MM.1S (cell line): ENCODE measurements at regions not wholly inside any gene's neighbourhood (a gene's known extent, or its start where the extent isn't known, plus 50 kb on each side); places are given as distances from the start of the nearest gene placed in this dataset.

Experiments used
- EZH2 ChIP-seq: fragments of 300-600 bp; sonication (generic); optimal IDR thresholded peaks from 2 replicates; pipeline ENCODE3; 2017; ENCODE audit warnings: low read depth, mild to moderate bottlenecking, antibody characterized with exemption, low read length, mixed read lengths
- TF ChIP-seq, protein P1 (sequence below): fragments of 300-600 bp; sonication (generic); IDR thresholded peaks from 2 replicates; pipeline ENCODE4 v1.5.1; 2016; ENCODE audit warnings: antibody characterized with exemption, low read length, mixed read lengths

DNA sequence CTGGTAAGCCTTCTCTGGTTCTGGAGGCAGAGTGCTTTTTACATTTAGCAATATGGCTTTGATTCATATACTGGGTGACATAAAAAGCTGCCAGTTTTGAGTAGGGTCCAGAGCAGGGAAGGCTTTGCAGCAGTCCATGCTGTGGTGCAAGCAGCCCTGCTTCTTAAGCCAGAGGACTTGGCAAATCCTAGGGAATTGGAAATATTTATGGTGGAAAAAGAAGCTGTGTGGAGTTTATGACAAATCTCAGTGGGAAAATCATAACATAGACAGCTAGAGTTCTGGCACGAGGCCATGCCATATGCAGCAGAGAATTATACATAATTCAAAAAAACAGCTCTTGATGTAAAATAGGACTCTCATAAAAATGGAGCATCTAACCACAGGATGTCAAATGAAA lies 536.4 kb downstream of the RASEF start:
- TF ChIP-seq, protein P1, sequence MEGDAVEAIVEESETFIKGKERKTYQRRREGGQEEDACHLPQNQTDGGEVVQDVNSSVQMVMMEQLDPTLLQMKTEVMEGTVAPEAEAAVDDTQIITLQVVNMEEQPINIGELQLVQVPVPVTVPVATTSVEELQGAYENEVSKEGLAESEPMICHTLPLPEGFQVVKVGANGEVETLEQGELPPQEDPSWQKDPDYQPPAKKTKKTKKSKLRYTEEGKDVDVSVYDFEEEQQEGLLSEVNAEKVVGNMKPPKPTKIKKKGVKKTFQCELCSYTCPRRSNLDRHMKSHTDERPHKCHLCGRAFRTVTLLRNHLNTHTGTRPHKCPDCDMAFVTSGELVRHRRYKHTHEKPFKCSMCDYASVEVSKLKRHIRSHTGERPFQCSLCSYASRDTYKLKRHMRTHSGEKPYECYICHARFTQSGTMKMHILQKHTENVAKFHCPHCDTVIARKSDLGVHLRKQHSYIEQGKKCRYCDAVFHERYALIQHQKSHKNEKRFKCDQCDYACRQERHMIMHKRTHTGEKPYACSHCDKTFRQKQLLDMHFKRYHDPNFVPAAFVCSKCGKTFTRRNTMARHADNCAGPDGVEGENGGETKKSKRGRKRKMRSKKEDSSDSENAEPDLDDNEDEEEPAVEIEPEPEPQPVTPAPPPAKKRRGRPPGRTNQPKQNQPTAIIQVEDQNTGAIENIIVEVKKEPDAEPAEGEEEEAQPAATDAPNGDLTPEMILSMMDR = no peak
- TF ChIP-seq EZH2 = no peak
